Dendritic cell treated with granulocyte-macrophage colony-stimulating factor and Interleukin-4, amounts not matched to agents 40 ng/mL and 50 ng/mL, for 4 days (primary cell): ENCODE measurements at regions not wholly inside any gene's neighbourhood (a gene's known extent, or its start where the extent isn't known, plus 50 kb on each side); places are given as distances from the start of the nearest gene placed in this dataset.

Experiments used
- H3K27ac Mint-ChIP-seq: one replicate; pipeline ENCODE4 v1.8.0; 2022; ENCODE audit warnings: mild to moderate bottlenecking, mixed read lengths
- H3K27me3 Mint-ChIP-seq: one replicate; pipeline ENCODE4 v1.8.0; 2022; ENCODE audit warnings: mild to moderate bottlenecking, mixed read lengths
- H3K36me3 Mint-ChIP-seq: one replicate; pipeline ENCODE4 v1.8.0; 2022; ENCODE audit warnings: low read depth, mixed read lengths
- H3K4me1 Mint-ChIP-seq: one replicate; pipeline ENCODE4 v1.8.0; 2022; ENCODE audit warnings: low read depth, mixed read lengths
- H3K4me3 Mint-ChIP-seq: one replicate; pipeline ENCODE4 v1.8.0; 2022; ENCODE audit warnings: mild to moderate bottlenecking, moderate library complexity, mixed read lengths
- H3K9me3 Mint-ChIP-seq: one replicate; pipeline ENCODE4 v1.8.0; 2022; ENCODE audit warnings: mixed read lengths
- intact Hi-C: fragments of 100-400 bp; cut with micrococcal nuclease; formaldehyde crosslinking; loops from one replicate; pipeline ENCODE4 v1.15.0; 2022

GRCh38 chr10:43863859-43864591 lies 215.3 kb upstream of the ZNF32 start:
- Mint-ChIP-seq H3K4me1 (no peaks in the 10 kb centered on the region), H3K27ac (no peak overlapping the region), H3K36me3 (no peaks in the 10 kb centered on the region), H3K4me3 (no peak overlapping the region), H3K9me3 (no peaks in the 10 kb centered on the region), H3K27me3 (peaks cover 2% of the 10 kb centered on the region)
- intact Hi-C loops, result no loop called here

GRCh38 chr10:43863270-43863669 lies 214.6 kb upstream of the ZNF32 start:
- H3K36me3 Mint-ChIP-seq, result no peaks in the 10 kb centered on the region
- H3K27me3 Mint-ChIP-seq, result peaks cover 2% of the 10 kb centered on the region
- no peak overlapping the region for H3K4me3 Mint-ChIP-seq
- intact Hi-C loops, result no loop called here
- no peak overlapping the region for H3K27ac Mint-ChIP-seq
- H3K9me3 Mint-ChIP-seq, result no peaks in the 10 kb centered on the region
- H3K4me1 Mint-ChIP-seq, result no peaks in the 10 kb centered on the region

- intact Hi-C loops, result no loop called here
- no peaks in the 10 kb centered on the region for H3K36me3 Mint-ChIP-seq
Observed at GRCh38 chr10:43862756-43863155, 214.1 kb upstream of the ZNF32 start.

GRCh38 chr10:43861966-43862751 lies 213.5 kb upstream of the ZNF32 start:
- Mint-ChIP-seq H3K4me1 (no peaks in the 10 kb centered on the region), H3K4me3 (no peak overlapping the region), H3K9me3 (no peaks in the 10 kb centered on the region), H3K27ac (no peak overlapping the region), H3K27me3 (peaks cover 3% of the 10 kb centered on the region), H3K36me3 (no peaks in the 10 kb centered on the region)
- intact Hi-C loops, result no loop called here

More at GRCh38 chr10:43862756-43863155, 214.1 kb upstream of the ZNF32 start:
- no peak overlapping the region for H3K27ac Mint-ChIP-seq
- no peaks in the 10 kb centered on the region for H3K9me3 Mint-ChIP-seq
- H3K4me1 Mint-ChIP-seq, result no peaks in the 10 kb centered on the region
- H3K27me3 Mint-ChIP-seq, result peaks cover 2% of the 10 kb centered on the region
- no peak overlapping the region for H3K4me3 Mint-ChIP-seq

- H3K9me3 Mint-ChIP-seq, result no peaks in the 10 kb centered on the region
- intact Hi-C loops, result no loop called here
- no peaks in the 10 kb centered on the region for H3K4me1 Mint-ChIP-seq
- H3K27ac Mint-ChIP-seq, result no peak overlapping the region
- no peaks in the 10 kb centered on the region for H3K36me3 Mint-ChIP-seq
- H3K4me3 Mint-ChIP-seq, result no peak overlapping the region
- H3K27me3 Mint-ChIP-seq, result peaks cover 3% of the 10 kb centered on the region
Observed at GRCh38 chr10:43859016-43859525, 210.4 kb upstream of the ZNF32 start.

- Mint-ChIP-seq H3K4me3 (no peak overlapping the region), H3K4me1 (no peaks in the 10 kb centered on the region), H3K27ac (no peak overlapping the region), H3K27me3 (peaks cover 3% of the 10 kb centered on the region), H3K9me3 (no peaks in the 10 kb centered on the region), H3K36me3 (no peaks in the 10 kb centered on the region)
- intact Hi-C loops, result no loop called here
Observed at GRCh38 chr10:43857931-43858315, 209.2 kb upstream of the ZNF32 start.

GRCh38 chr10:43857206-43857930 lies 208.7 kb upstream of the ZNF32 start:
- intact Hi-C loops, result no loop called here
- Mint-ChIP-seq H3K36me3 (no peaks in the 10 kb centered on the region), H3K27me3 (peaks cover 3% of the 10 kb centered on the region), H3K4me1 (no peaks in the 10 kb centered on the region), H3K4me3 (no peak overlapping the region), H3K27ac (no peak overlapping the region), H3K9me3 (no peaks in the 10 kb centered on the region)

- H3K27ac Mint-ChIP-seq, result no peak overlapping the region
- no peak overlapping the region for H3K4me3 Mint-ChIP-seq
Observed at GRCh38 chr10:43856299-43856698, 207.6 kb upstream of the ZNF32 start.

GRCh38 chr10:43855667-43856210 lies 207.1 kb upstream of the ZNF32 start:
- Mint-ChIP-seq H3K4me3 (no peak overlapping the region), H3K9me3 (no peaks in the 10 kb centered on the region), H3K27ac (no peak overlapping the region), H3K27me3 (peaks cover 3% of the 10 kb centered on the region), H3K4me1 (no peaks in the 10 kb centered on the region), H3K36me3 (no peaks in the 10 kb centered on the region)
- intact Hi-C loops, result no loop called here

More at GRCh38 chr10:43856299-43856698, 207.6 kb upstream of the ZNF32 start:
- H3K4me1 Mint-ChIP-seq, result no peaks in the 10 kb centered on the region
- H3K27me3 Mint-ChIP-seq, result peaks cover 3% of the 10 kb centered on the region
- H3K36me3 Mint-ChIP-seq, result no peaks in the 10 kb centered on the region
- H3K9me3 Mint-ChIP-seq, result no peaks in the 10 kb centered on the region
- intact Hi-C loops, result no loop called here

GRCh38 chr10:43854007-43854406 lies 205.3 kb upstream of the ZNF32 start:
- Mint-ChIP-seq H3K27me3 (peaks cover 3% of the 10 kb centered on the region), H3K36me3 (no peaks in the 10 kb centered on the region), H3K27ac (no peak overlapping the region), H3K4me3 (no peak overlapping the region), H3K9me3 (no peaks in the 10 kb centered on the region), H3K4me1 (no peaks in the 10 kb centered on the region)
- intact Hi-C loops, result no loop called here

GRCh38 chr10:43853369-43853768 lies 204.7 kb upstream of the ZNF32 start:
- H3K9me3 Mint-ChIP-seq, result no peaks in the 10 kb centered on the region
- intact Hi-C loops, result no loop called here

GRCh38 chr10:43852644-43853214 lies 204.0 kb upstream of the ZNF32 start:
- intact Hi-C loops, result no loop called here
- H3K4me3 Mint-ChIP-seq, result no peak overlapping the region
- H3K9me3 Mint-ChIP-seq, result no peaks in the 10 kb centered on the region
- no peaks in the 10 kb centered on the region for H3K4me1 Mint-ChIP-seq
- H3K27ac Mint-ChIP-seq, result no peak overlapping the region
- peaks cover 3% of the 10 kb centered on the region for H3K27me3 Mint-ChIP-seq
- no peaks in the 10 kb centered on the region for H3K36me3 Mint-ChIP-seq

More at GRCh38 chr10:43853369-43853768, 204.7 kb upstream of the ZNF32 start:
- Mint-ChIP-seq H3K36me3 (no peaks in the 10 kb centered on the region), H3K27ac (no peak overlapping the region), H3K4me1 (no peaks in the 10 kb centered on the region), H3K4me3 (no peak overlapping the region), H3K27me3 (peaks cover 3% of the 10 kb centered on the region)

- H3K36me3 Mint-ChIP-seq, result no peaks in the 10 kb centered on the region
- H3K9me3 Mint-ChIP-seq, result no peaks in the 10 kb centered on the region
- no peak overlapping the region for H3K4me3 Mint-ChIP-seq
- no peaks in the 10 kb centered on the region for H3K4me1 Mint-ChIP-seq
- H3K27ac Mint-ChIP-seq, result no peak overlapping the region
- intact Hi-C loops, result no loop called here
- peaks cover 1% of the 10 kb centered on the region for H3K27me3 Mint-ChIP-seq
Observed at GRCh38 chr10:43852149-43852548, 203.5 kb upstream of the ZNF32 start.
